GM12878 (cell line): ENCODE measurements at regions not wholly inside any gene's neighbourhood (a gene's known extent, or its start where the extent isn't known, plus 50 kb on each side); places are given as distances from the start of the nearest gene placed in this dataset.

Experiments
- ATAC-seq: fragments of 200-7000 bp; cut with Tn5 transposase; 3 replicates; pipeline ENCODE4 v1.9.1; 2020; ENCODE audit warnings: mild to moderate bottlenecking, moderate library complexity
- BruUV-seq: library from RNA; stranded (reverse); fragments of 400-500 nt; replicated peaks from 2 replicates; lab custom pipeline; 2021; lab: Mats Ljungman, UMichigan
- CTCF ChIA-PET: fragments of 300-600 bp; sonication (Branson Sonifier 250); formaldehyde crosslinking; extraction: SDS; loops from one replicate; lab custom pipeline; 2021; ENCODE audit warnings: inconsistent platforms; lab: Yijun Ruan, JAX
- POLR2A ChIA-PET: fragments of 350-600 bp; formaldehyde crosslinking; extraction: SDS; loops from one replicate; lab custom pipeline; 2021; ENCODE audit warnings: inconsistent platforms; lab: Charles Lee
- RAD21 ChIA-PET: fragments of 300-600 bp; sonication (Branson Sonifier 250); formaldehyde crosslinking; loops from one replicate; lab custom pipeline; 2023; ENCODE audit warnings: antibody characterized with exemption; ENCODE audit not compliant: unreplicated experiment; lab: Charles Lee
- SMC1A ChIA-PET: fragments of 300-600 bp; sonication (Branson Sonifier 250); formaldehyde crosslinking; loops from one replicate; lab custom pipeline; 2023; ENCODE audit not compliant: unreplicated experiment, uncharacterized antibody; lab: Charles Lee
- DNase-seq: peaks from one replicate; pipeline ENCODE4 v3.0.0-alpha.2; 2011; ENCODE audit warnings: low read depth, low spot score
- FAIRE-seq: peaks from 3 replicates; lab custom pipeline; 2011; peaks lifted over from hg19 to GRCh38; lab: Jason Lieb, UNC
- H2AFZ ChIP-seq: 2 replicates; pipeline ENCODE4 v1.6.0; 2011; ENCODE audit warnings: low read depth, low read length, control low read depth; ENCODE audit not compliant: control insufficient read depth
- H3K27ac ChIP-seq: 2 replicates; pipeline ENCODE4 v1.5.1; 2011; ENCODE audit warnings: control low read depth; ENCODE audit not compliant: control insufficient read depth, insufficient read depth
- H3K27me3 ChIP-seq, 2 experiments: replicated peaks in 1 of 2; 2 replicates each; pipeline versions ENCODE4 v1.6.0 to v1.6.1; 2011; ENCODE audit warnings: low read length in 1 of 2; ENCODE audit not compliant: control insufficient read depth in 2 of 2, insufficient read depth in 2 of 2
- H3K36me3 ChIP-seq, 2 experiments: 2 replicates each; pipeline ENCODE4 v1.5.1; 2011; ENCODE audit warnings: low read length in 1 of 2; ENCODE audit not compliant: control insufficient read depth in 2 of 2, insufficient read depth in 2 of 2
- H3K4me1 ChIP-seq: 2 replicates; pipeline ENCODE4 v1.6.1; 2011; ENCODE audit warnings: mild to moderate bottlenecking, low read length, moderate library complexity, mixed read lengths; ENCODE audit not compliant: control insufficient read depth, insufficient read depth
- H3K4me2 ChIP-seq: 2 replicates; pipeline ENCODE4 v1.6.0; 2011; ENCODE audit warnings: control low read depth; ENCODE audit not compliant: control insufficient read depth, insufficient read depth
- H3K4me3 ChIP-seq: fragments of 200-600 bp; sonication (generic); 2 replicates; pipeline ENCODE4 v1.5.1; 2016
- H3K79me2 ChIP-seq: 2 replicates; pipeline ENCODE4 v1.6.0; 2011; ENCODE audit warnings: low read length; ENCODE audit not compliant: control insufficient read depth, insufficient read depth
- H3K9ac ChIP-seq: 2 replicates; pipeline ENCODE4 v1.8.0; 2011; ENCODE audit warnings: low read length, control low read depth, mixed read lengths; ENCODE audit not compliant: control insufficient read depth, insufficient read depth
- H3K9me3 ChIP-seq: replicated peaks from 3 replicates; pipeline ENCODE4 v1.5.1; 2011; ENCODE audit warnings: mild to moderate bottlenecking, low read length; ENCODE audit not compliant: control insufficient read depth, insufficient read depth
- H4K20me1 ChIP-seq: 2 replicates; pipeline ENCODE4 v1.6.0; 2011; ENCODE audit not compliant: control insufficient read depth, insufficient read depth
- ATF7 ChIP-seq: fragments of 450-650 bp; IDR thresholded peaks from 2 replicates; pipeline ENCODE4 v1.6.1; 2016; ENCODE audit warnings: low read depth, mild to moderate bottlenecking
- EZH2 ChIP-seq: IDR thresholded peaks from 2 replicates; pipeline ENCODE4 v1.6.1; 2012; ENCODE audit warnings: low read depth, mild to moderate bottlenecking, control low read depth, inconsistent platforms, low read length, borderline replicate concordance; ENCODE audit not compliant: control insufficient read depth
- IKZF1 ChIP-seq: fragments of 450-650 bp; conservative IDR thresholded peaks from 2 replicates; pipeline ENCODE4 v1.6.1; 2017; ENCODE audit warnings: antibody characterized with exemption, mild to moderate bottlenecking
- MTA3 ChIP-seq: IDR thresholded peaks from 2 replicates; pipeline ENCODE4 v1.6.1; 2012; ENCODE audit warnings: low read length, inconsistent platforms, borderline replicate concordance
- NR2C1 ChIP-seq: fragments of 450-650 bp; IDR thresholded peaks from 2 replicates; pipeline ENCODE4 v1.6.1; 2017; ENCODE audit warnings: antibody characterized with exemption, mild to moderate bottlenecking, moderate library complexity
- SMARCA5 ChIP-seq: fragments of 450-650 bp; IDR thresholded peaks from 2 replicates; pipeline ENCODE4 v1.6.1; 2017; ENCODE audit warnings: mild to moderate bottlenecking
- STAT3 ChIP-seq: IDR thresholded peaks from 2 replicates; pipeline ENCODE4 v1.6.1; 2011; ENCODE audit warnings: low read depth, low read length, improper control_type of control experiment
- YY1 ChIP-seq: IDR thresholded peaks from 2 replicates; pipeline ENCODE4 v1.6.1; 2011; ENCODE audit warnings: low read depth, mild to moderate bottlenecking, low read length
- ZBED1 ChIP-seq: IDR thresholded peaks from 2 replicates; pipeline ENCODE4 v1.6.1; 2016; ENCODE audit warnings: borderline replicate concordance
- ZNF207 ChIP-seq: fragments of 450-650 bp; IDR thresholded peaks from 2 replicates; pipeline ENCODE4 v1.6.1; 2014; ENCODE audit warnings: antibody characterized with exemption, mild to moderate bottlenecking, borderline replicate concordance
- WGBS: methylation state at CpG from one replicate; pipeline ENCODE4 v1.1.6; 2016; ENCODE audit warnings: low lambda C conversion rate; ENCODE audit not compliant: insufficient replicate concordance, insufficient coverage; ENCODE audit errors: missing lambda C conversion rate; 5-methylcytosine and 5-hydroxymethylcytosine counted together
- in situ Hi-C: fragments of 300-500 bp; cut with MboI; formaldehyde crosslinking; loops from 9 replicates; pipeline ENCODE4 v1.14.3; 2018; ENCODE audit warnings: mixed read lengths
- intact Hi-C: fragments of 100-400 bp; cut with micrococcal nuclease; formaldehyde crosslinking; loops from one replicate; pipeline ENCODE4 v1.14.2; 2022; ENCODE audit not compliant: unreplicated experiment
- TF ChIP-seq, protein P1 (sequence below): fragments of 450-650 bp; formaldehyde crosslinking; IDR thresholded peaks from 2 replicates; pipeline ENCODE4 v1.5.0; 2022; ENCODE audit warnings: mild to moderate bottlenecking, missing genetic modification characterization
- TF ChIP-seq, protein P2 (sequence below): IDR thresholded peaks from 2 replicates; pipeline ENCODE4 v1.6.1; 2011; ENCODE audit warnings: low read depth, mild to moderate bottlenecking, low read length, moderate library complexity, borderline replicate concordance; ENCODE audit errors: extremely low read depth
- TF ChIP-seq, protein P3 (sequence below): fragments of 450-650 bp; formaldehyde crosslinking; IDR thresholded peaks from 2 replicates; pipeline ENCODE4 v1.4.0; 2020; ENCODE audit warnings: mild to moderate bottlenecking, moderate library complexity
- TF ChIP-seq, protein P4 (sequence below): fragments of 450-650 bp; IDR thresholded peaks from 2 replicates; pipeline ENCODE4 v1.6.1; 2016; ENCODE audit warnings: mild to moderate bottlenecking

DNA sequence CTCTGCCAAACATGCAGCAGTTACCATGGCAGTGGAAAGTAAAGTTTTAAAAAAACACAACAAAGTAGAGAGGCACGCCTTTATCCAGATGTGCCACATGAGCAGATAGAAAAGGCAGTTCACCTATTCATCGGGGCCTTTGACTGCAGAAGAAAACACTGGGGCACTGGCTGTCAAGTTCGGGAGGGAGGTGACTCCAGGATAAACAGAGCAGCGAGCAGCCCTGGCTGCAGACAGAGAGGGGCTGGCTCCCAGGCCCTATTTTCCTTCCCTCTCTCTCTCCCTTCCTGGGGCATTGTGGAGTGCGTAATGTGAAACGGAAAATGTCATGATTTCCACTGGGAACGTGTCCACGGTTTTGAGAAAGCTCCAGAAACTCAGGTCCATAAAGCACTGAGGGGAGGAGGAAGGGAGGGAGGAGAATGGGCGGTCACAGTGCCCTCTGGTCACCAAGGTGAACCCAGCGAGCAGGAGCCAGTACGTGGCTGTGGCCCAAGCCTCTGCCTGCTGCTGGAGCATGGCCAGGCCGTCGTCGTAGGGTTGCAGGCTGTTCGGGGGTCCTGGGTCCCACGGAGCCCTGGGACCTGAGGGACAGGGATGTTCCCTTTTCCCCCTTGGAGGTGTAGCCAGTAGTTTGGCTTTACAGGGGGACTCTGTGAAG lies 114.7 kb upstream of the IRF2BP2 start:
- ChIA-PET POLR2A (interaction anchor here (0.7 to 6.0 kb wide), 25 partner anchors 8 to 358 kb away, joined by 3 to 73 read pairs (median 5); partner anchors contain the start of gene IRF2BP2), CTCF (interaction anchor here (0.7 to 3.2 kb wide), 19 partner anchors 11 to 365 kb away, joined by 3 to 11 read pairs (median 4); partner anchors contain the start of gene IRF2BP2), RAD21 (interaction anchor here (0.7 to 8.0 kb wide), 41 partner anchors 9 to 380 kb away, joined by 3 to 128 read pairs (median 5); partner anchors contain the start of gene IRF2BP2), SMC1A (interaction anchor here (0.6 to 15.6 kb wide), 29 partner anchors 10 to 352 kb away, joined by 3 to 255 read pairs (median 4); partner anchors contain the start of gene IRF2BP2)
- Histone ChIP-seq H3K36me3 (no peaks in the 10 kb centered on the region), H3K4me1 (peaks cover 57% of the 10 kb centered on the region), H3K27me3 (no peaks in the 10 kb centered on the region), H2AFZ (peak overlapping the region; percentile 83), H3K9me3 (no peaks in the 10 kb centered on the region), H3K9ac (peak overlapping the region; percentile 77), H3K27ac (peak overlapping the region; percentile 94), H4K20me1 (no peaks in the 10 kb centered on the region), H3K4me2 (peak overlapping the region; percentile 96), H3K79me2 (no peaks in the 10 kb centered on the region), H3K4me3 (peak overlapping the region; percentile 48; the same call in 1 of the 2 replicates)
- ATAC-seq = peak; percentile 55
- no TSS peak for BruUV-seq
- 52% methylated on average over 15 of the region's 16 CpGs for WGBS
- FAIRE-seq = no peak
- in situ Hi-C loops = loop anchor here (5.0 to 25.0 kb wide), 2 partner anchors 112 to 113 kb away; partner anchors contain the start of gene IRF2BP2
- DNase-seq = no peak
- intact Hi-C loops = loop anchor here (1.0 to 5.0 kb wide), 3 partner anchors 117 to 252 kb away; no protein-coding TSS in a partner anchor
- no peak for TF ChIP-seq ATF7
- TF ChIP-seq, protein P1, sequence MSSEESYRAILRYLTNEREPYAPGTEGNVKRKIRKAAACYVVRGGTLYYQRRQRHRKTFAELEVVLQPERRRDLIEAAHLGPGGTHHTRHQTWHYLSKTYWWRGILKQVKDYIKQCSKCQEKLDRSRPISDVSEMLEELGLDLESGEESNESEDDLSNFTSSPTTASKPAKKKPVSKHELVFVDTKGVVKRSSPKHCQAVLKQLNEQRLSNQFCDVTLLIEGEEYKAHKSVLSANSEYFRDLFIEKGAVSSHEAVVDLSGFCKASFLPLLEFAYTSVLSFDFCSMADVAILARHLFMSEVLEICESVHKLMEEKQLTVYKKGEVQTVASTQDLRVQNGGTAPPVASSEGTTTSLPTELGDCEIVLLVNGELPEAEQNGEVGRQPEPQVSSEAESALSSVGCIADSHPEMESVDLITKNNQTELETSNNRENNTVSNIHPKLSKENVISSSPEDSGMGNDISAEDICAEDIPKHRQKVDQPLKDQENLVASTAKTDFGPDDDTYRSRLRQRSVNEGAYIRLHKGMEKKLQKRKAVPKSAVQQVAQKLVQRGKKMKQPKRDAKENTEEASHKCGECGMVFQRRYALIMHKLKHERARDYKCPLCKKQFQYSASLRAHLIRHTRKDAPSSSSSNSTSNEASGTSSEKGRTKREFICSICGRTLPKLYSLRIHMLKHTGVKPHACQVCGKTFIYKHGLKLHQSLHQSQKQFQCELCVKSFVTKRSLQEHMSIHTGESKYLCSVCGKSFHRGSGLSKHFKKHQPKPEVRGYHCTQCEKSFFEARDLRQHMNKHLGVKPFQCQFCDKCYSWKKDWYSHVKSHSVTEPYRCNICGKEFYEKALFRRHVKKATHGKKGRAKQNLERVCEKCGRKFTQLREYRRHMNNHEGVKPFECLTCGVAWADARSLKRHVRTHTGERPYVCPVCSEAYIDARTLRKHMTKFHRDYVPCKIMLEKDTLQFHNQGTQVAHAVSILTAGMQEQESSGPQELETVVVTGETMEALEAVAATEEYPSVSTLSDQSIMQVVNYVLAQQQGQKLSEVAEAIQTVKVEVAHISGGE (CRISPR knock-in tag) = no peak
- no peak for TF ChIP-seq ZNF207
- TF ChIP-seq, protein P2, sequence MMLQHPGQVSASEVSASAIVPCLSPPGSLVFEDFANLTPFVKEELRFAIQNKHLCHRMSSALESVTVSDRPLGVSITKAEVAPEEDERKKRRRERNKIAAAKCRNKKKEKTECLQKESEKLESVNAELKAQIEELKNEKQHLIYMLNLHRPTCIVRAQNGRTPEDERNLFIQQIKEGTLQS = no peak
- TF ChIP-seq IKZF1 = peak; percentile 84
- no peak for TF ChIP-seq EZH2
- TF ChIP-seq, protein P3, sequence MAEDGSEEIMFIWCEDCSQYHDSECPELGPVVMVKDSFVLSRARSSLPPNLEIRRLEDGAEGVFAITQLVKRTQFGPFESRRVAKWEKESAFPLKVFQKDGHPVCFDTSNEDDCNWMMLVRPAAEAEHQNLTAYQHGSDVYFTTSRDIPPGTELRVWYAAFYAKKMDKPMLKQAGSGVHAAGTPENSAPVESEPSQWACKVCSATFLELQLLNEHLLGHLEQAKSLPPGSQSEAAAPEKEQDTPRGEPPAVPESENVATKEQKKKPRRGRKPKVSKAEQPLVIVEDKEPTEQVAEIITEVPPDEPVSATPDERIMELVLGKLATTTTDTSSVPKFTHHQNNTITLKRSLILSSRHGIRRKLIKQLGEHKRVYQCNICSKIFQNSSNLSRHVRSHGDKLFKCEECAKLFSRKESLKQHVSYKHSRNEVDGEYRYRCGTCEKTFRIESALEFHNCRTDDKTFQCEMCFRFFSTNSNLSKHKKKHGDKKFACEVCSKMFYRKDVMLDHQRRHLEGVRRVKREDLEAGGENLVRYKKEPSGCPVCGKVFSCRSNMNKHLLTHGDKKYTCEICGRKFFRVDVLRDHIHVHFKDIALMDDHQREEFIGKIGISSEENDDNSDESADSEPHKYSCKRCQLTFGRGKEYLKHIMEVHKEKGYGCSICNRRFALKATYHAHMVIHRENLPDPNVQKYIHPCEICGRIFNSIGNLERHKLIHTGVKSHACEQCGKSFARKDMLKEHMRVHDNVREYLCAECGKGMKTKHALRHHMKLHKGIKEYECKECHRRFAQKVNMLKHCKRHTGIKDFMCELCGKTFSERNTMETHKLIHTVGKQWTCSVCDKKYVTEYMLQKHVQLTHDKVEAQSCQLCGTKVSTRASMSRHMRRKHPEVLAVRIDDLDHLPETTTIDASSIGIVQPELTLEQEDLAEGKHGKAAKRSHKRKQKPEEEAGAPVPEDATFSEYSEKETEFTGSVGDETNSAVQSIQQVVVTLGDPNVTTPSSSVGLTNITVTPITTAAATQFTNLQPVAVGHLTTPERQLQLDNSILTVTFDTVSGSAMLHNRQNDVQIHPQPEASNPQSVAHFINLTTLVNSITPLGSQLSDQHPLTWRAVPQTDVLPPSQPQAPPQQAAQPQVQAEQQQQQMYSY (CRISPR knock-in tag) = 0 out of 2 replicates have a peak, but pooled peaks have one; percentile 17
- no peak for TF ChIP-seq STAT3
- TF ChIP-seq NR2C1 = no peak
- TF ChIP-seq, protein P4, sequence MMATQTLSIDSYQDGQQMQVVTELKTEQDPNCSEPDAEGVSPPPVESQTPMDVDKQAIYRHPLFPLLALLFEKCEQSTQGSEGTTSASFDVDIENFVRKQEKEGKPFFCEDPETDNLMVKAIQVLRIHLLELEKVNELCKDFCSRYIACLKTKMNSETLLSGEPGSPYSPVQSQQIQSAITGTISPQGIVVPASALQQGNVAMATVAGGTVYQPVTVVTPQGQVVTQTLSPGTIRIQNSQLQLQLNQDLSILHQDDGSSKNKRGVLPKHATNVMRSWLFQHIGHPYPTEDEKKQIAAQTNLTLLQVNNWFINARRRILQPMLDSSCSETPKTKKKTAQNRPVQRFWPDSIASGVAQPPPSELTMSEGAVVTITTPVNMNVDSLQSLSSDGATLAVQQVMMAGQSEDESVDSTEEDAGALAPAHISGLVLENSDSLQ = no peak
- TF ChIP-seq MTA3 = no peak
- TF ChIP-seq ZBED1 = 0 out of 2 replicates have a peak, but pooled peaks have one; percentile 12
- TF ChIP-seq YY1 = no peak
- 0 out of 2 replicates have a peak, but pooled peaks have one; percentile 48 for TF ChIP-seq SMARCA5
